T47D (cell line): ENCODE measurements at regions not wholly inside any gene's neighbourhood (a gene's known extent, or its start where the extent isn't known, plus 50 kb on each side); places are given as distances from the start of the nearest gene placed in this dataset.

Experiments used
- DNase-seq, 2 experiments: peaks; one replicate each; pipeline versions ENCODE4 v3.0.0 to v3.0.0-alpha.2; 2011 to 2012; ENCODE audit warnings: low read depth in 1 of 2, low spot score in 1 of 2
- JUND ChIP-seq: IDR thresholded peaks from 2 replicates; pipeline ENCODE4 v1.6.1; 2012; ENCODE audit warnings: low read depth
- in situ Hi-C: cut with HindIII; loops from 2 replicates; pipeline ENCODE4 v1.10.0; 2016; ENCODE audit warnings: low sequenced_read_pairs, low pct_unique_long_range_greater_than_20kb

DNA sequence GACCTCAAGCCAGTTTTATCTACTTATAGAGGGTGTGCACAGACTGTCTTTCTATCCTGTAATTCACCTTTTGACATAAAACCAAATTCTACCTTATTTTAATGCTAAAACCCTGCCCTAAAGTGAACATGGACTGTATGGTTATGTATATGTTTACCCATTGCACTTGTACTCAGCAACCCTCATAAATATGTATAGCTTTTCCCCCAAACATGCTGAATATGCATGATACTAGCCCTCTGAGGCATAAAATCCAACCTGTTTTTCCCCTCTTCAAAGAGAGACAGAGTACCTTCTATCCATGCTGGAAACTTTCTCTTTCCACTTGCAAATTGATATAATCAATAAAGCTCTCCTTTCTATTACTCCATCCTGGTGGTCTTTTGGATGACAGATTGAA, 267.9 kb upstream of the BMP2 start:
- TF ChIP-seq JUND, result no peak
- in situ Hi-C loops, result no loop called here
- no peak for DNase-seq

DNA sequence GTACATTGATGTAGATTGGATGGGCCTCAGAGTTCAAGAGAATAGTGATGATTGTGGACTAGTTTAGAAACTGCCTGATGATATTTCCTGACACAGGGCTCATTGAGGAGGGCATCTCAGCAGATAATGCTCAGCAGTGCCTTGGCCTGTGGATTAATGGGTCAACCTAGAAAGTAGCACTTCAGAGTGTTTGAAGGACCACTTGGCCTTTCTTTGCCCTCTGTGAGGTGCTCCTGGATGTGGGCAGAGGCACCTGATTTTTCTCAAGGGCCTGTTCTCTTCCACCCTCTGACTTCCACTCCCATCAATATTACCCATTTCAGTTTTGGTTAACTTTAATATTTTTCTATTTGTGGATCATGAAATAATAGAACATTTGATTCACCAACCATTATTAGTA, 270.6 kb upstream of the BMP2 start:
- no peak for TF ChIP-seq JUND

DNA sequence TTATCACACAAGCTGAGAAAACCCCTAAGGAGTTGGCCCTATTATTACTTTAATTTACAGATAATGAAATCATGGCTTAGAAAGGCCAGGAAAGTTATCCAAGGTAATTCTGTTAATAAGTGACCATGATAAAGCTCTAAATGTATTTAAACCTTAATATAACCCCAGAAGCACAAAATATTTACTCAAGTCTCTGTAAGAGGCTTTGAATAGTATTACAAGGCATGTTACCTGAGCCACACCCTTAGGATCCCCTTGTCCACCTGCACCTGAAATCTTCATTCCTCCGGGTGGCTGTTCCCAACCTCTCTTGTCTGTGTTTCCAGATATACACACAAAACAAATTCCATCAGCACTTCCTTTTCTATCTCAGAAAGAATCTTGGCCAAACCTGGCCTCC, 271.6 kb upstream of the BMP2 start:
- in situ Hi-C loops, result no loop called here

More for the DNA sequence above, 270.6 kb upstream of the BMP2 start:
- in situ Hi-C loops, result no loop called here
- DNase-seq, result no peak

DNA sequence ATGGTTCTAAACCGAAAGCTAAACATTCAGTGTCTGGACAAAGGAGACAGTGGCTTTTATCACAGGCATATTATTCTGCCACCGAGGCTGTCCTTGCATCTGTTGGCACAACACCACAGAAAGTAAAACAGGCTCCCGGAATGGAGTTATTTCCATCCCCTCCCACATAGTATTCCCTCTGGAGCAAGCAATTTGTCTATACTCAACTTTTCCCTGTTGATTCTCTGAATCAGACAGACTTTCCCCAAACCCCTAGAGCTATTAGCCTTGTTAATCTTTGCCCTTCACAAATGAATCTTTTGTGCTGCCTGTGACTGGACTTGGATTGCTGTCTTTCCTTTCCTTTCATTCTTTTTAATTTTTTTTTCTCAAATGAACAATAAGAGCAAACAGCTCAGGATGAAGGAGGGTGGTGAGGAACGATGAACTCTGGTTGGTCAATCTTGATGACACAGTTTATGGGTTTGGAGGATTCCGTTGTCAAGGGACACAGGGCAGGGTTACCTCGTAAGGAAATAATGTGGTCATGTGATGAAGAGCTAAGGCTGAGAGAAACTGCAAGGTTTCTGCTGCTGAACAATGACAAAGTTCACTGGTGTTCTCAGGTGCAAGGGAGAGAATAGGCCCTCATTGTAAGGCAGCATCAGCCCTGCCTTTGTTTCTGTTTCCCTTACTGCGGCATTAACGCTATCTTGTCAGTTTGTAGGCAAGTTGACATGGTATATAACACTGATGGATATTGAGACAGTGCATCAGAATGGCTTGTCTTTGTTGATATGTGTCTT, 275.0 kb upstream of the BMP2 start:
- in situ Hi-C loops, result no loop called here

More for the DNA sequence above, 271.6 kb upstream of the BMP2 start:
- no peak for TF ChIP-seq JUND
- no peak for DNase-seq

DNA sequence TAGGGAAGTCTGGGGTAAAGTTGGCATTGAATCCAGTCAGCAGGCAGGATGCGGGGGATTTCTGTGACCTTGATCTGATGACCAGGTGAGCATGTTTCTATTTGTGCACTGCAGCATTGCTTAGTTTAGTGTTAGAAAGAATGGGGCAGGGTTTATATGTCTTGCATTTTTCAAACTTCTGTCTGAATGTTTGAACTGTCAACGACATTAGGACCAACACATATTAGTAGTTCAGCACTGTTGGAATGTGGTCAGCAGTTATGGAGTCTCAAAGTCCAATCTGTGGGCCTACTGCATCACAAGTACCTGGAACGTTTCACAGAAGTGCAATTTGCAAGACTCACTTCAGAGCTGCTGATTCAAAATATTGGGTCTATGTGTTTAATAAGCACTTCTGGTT, 276.6 kb upstream of the BMP2 start:
- in situ Hi-C loops, result no loop called here
- no peak for TF ChIP-seq JUND
- DNase-seq, result no peak

More for the DNA sequence above, 275.0 kb upstream of the BMP2 start:
- TF ChIP-seq JUND, result no peak
- no peak for DNase-seq

DNA sequence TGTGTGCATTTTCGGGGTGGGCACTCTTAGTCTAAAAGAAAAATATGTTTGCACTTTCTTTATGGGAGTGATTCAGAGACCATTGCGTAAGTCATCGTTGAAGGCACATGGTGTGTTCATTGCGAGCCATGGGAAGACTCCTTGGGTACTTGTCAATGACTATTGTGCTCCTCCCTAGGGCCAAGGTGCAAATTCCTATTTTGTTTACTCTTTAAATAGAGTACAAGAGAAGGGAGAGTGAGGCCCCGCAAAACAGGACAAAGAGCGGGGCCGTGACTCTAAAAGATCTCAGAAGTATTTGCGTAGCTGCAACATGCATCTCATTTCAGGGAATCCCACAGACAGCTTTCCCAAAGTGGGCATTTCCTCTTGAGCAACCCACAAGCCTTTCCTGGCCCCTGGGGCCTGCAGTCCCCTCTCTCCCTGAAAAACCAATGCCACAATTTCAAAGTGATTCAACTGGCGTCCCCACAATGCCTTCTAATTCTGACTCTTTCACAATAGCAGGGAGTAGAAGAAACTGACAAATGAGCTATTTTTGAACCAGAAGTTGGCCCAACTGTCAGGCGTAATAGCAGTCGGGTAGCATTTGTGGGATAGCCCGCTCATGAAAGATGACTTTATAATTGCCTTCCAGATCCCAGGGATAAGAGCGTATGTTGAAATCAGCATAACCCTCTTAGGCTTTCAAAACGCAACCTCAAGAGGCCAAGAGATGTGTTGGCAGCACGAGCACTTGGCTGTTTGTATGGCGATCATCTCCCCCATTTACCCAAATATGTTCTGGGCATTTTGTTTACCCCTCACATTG, 277.9 kb upstream of the BMP2 start:
- in situ Hi-C loops, result no loop called here
- no peak for DNase-seq
- no peak for TF ChIP-seq JUND

DNA sequence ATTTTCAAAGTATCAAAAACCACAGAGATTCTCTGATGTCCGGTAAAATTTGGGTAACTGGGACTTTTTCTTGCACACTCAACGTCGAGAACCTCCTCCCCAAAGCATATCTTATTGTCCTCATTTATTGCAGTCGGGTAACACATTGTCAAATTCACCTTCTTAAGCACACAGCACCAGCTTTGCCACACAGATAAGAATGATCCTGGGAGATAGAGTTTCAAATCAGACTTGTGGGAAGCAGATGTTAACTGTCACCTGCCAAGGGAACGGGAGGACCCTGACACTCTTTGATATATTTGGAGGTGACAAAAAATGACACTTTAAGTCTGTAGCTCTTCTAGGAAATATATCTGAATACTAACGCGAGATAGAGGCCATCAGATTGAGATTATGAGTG, 282.1 kb upstream of the BMP2 start:
- no peak for DNase-seq
- in situ Hi-C loops, result no loop called here
- TF ChIP-seq JUND, result no peak

DNA sequence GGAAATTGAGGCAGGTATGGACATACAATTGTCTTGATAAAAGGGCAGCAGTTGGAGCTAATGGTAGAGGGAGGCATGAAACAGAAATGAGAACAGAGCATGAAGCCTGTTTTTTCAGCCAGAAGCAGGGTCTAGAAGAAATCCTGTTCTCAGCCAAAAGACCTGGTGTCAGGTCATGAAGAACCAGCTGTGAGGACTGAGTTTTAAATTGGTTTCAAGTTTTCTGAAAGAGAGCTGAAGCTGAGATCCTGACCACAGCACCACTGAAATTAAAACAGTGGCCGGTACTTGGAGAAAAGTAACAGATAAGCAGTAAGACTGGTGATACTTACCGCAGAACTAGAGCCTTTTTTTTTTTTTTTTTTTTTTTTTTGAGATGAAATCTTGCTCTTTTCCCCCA, 283.8 kb upstream of the BMP2 start:
- TF ChIP-seq JUND, result no peak
- in situ Hi-C loops, result no loop called here
- DNase-seq, result no peak

DNA sequence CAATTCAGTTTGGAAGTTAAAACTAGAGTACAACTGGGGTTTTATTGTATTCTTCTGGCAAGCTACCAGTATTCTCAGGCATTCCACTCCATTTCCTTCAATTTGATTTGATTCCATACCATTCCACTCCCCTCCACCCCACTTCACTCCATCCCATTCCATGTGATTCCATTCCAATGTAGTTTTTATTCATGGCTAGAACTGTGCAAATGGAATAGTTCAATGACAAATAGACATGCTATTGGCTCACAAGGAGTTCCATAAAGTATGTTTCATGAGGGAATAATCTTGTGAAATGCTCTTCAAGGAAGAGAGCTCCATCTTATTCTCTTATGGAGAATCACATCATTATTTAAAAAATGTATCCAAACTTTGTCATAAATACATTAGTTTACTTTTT, 285.0 kb upstream of the BMP2 start:
- no peak for TF ChIP-seq JUND
- no peak for DNase-seq
- in situ Hi-C loops, result no loop called here

DNA sequence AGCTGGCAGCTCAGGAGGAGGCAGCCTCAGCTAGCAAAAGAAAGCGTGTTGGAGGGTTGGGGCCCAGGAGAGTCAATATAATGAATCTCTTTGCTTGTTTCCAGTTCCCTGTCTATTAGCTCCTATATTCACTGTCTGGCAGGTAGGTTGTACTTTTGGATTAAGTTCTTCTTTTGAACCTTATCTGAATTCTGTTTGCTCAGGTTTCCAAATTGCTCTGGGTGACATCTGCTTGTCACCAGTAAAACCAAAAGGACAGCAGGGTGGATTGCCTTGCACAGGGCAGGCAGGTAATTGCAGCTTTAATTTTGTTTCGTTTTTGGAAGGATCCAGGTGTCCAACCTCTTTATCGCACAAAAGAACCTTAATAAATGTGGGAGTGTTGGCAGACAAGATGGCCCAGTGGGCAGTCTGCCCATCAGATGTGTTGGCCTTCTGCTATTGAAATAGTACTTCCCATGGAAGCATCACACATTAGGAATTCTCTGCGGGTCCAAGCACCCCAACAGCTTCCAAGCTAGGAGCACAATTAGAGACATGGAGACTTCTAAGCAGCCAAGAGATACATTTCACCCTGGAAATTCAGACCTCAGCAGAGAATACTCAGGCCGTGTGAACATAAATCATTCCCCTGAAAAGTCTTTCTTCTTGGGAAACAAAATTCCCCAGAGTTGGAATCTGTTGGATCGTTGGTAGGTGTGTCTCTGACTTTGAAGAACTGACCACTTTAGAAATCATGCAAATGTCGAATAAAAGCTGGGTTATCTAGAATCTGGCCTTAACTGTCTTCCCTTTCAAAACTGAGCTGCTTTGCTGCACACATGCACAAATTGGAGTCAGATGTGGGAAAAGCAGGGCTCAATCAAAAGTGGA, 286.9 kb upstream of the BMP2 start:
- TF ChIP-seq JUND, result no peak
- in situ Hi-C loops, result no loop called here
- no peak for DNase-seq

DNA sequence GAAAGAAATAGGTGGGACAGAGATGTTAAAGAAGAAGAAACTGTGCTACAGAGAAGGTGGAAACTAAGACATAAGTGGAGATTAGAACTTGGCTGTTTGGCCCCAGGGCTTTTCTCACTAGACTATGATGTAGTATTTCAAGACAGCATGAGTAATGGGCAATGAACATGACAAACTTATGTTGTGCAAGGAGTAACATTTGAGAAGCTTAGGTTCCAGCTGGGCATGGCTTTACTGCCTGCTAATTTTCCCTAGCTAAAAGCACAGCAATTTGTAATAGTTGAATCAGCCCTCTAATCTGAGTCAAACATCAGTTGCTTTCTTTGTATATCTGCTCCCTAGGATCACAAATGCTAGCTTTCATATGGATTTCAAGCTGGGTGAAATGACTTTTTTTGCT, 294.3 kb upstream of the BMP2 start:
- in situ Hi-C loops, result no loop called here
- TF ChIP-seq JUND, result no peak
- DNase-seq, result no peak

DNA sequence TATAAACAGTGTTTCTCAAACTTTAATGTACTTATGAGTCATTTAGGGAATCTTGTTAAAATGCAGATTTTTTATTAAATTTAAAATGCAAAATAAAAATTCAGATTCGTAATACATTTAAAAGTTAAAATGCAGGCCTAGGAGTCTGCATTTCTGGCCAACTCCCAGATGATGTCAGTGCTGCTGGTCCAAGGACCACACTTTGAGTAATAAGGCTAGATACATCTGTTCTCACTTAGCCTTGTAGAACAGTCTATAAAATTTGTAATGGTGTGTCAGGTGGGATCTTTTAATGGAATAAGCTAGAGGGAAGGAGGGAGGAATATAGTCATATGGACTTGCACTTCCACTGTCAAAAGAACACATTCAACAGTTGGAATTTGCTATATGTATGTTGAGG, 295.6 kb upstream of the BMP2 start:
- no peak for DNase-seq
- in situ Hi-C loops, result no loop called here
- TF ChIP-seq JUND, result no peak

DNA sequence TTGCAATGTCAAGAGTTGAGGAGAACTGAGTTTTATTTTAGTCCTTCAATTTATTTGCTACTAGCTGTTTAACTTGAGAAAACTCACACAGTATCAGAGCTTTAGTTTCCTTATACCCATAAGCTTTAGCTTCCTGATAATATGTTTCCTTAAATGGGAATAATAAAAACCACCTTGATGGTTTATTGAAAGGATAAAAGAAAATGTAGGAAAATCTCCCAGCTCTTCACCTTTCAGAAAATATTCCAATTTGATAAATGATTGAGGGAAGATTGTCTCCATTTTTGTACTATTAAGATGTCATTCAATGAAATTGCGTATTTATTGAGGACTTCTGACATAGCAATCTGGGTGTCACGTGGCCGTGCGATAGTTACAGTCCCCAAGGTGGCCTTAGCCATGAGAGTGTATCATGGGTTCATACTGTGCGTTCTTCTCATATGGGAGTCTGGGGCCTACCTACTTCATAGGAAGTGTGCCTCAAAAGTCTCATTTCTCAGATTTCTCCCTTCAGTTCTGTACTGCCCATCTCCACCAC, 296.3 kb upstream of the BMP2 start:
- in situ Hi-C loops, result no loop called here
- TF ChIP-seq JUND, result no peak
- no peak for DNase-seq
